ENCODE measurements at regions not wholly inside any gene's neighbourhood (a gene's known extent, or its start where the extent isn't known, plus 50 kb on each side); places are given as distances from the start of the nearest gene placed in this dataset.
A peak's percentile ranks its signal among the peaks of the same experiment; 100 is the strongest.
"Not testable (repeated sequence)": the region's sequence is repeated elsewhere in the genome, so short reads cannot be mapped to it uniquely, and the experiment has no call there.

DNA sequence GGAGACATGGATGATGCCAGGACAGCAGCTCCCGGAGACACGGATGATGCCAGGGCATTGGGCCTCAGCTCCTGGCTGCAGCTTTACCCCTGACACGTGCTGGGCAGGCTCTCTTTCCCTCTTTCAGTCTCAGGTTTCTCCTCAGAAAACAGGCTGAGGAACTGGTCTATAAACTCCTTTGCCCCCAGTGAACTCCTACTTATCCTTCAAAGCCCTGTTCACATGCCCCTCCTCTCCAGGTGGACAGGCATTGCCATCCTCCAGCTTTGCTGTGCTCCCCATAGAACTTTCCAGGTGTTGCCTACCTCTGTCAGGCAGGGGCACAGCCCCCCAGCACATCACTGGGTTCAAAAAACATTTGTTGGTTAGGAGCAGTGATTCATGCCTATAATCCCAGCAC lies 198.4 kb downstream of the BANP start:
- H3K79me2 ChIP-seq (ENCODE audit: control insufficient read depth in 1 of 2, insufficient read depth in 2 of 2, low read length in 2 of 2); H4K91ac ChIP-seq (replicated peaks; ENCODE audit: insufficient read length, low read length); H2BK20ac ChIP-seq (ENCODE audit: low read length); H2AK5ac ChIP-seq (ENCODE audit: low read depth, low read length); H2AFZ ChIP-seq (ENCODE audit: low read length); H2BK120ac ChIP-seq (replicated peaks; ENCODE audit: low read depth, low read length); H3K79me1 ChIP-seq (ENCODE audit: low read depth, low read length); H3K4me1 ChIP-seq (replicated peaks in 1 of 4; ENCODE audit: control insufficient read depth in 3 of 4, insufficient read depth in 4 of 4, low read length in 3 of 4); H3K4me2 ChIP-seq (ENCODE audit: insufficient read depth in 1 of 2, low read depth in 2 of 2, low read length in 2 of 2); H3K23ac ChIP-seq (ENCODE audit: insufficient read length); H2BK15ac ChIP-seq (ENCODE audit: low read length); H3K36me3 ChIP-seq (ENCODE audit: control insufficient read depth in 2 of 4, insufficient read depth in 4 of 4, low read length in 3 of 4); H4K8ac ChIP-seq (ENCODE audit: extremely low read depth, insufficient read depth, low read length); H4K5ac ChIP-seq (ENCODE audit: insufficient read length, low read depth, low read length); H3K14ac ChIP-seq (ENCODE audit: insufficient read length); CTCF ChIA-PET (ENCODE audit: partially characterized antibody); H3K23me2 ChIP-seq (ENCODE audit: low read depth, low read length); FAIRE-seq; H3K27ac ChIP-seq (ENCODE audit: low read depth, low read length); H3K18ac ChIP-seq (ENCODE audit: extremely low read depth, low read length); H3K4ac ChIP-seq (replicated peaks; ENCODE audit: insufficient read length, low read depth, low read length); H3K56ac ChIP-seq (replicated peaks; ENCODE audit: insufficient read length, low read depth, low read length); H3K4me3 ChIP-seq (ENCODE audit: extremely low read depth in 1 of 4, insufficient read depth in 2 of 4, low read depth in 3 of 4, low read length in 4 of 4); H4K20me1 ChIP-seq (replicated peaks in 1 of 2; ENCODE audit: control insufficient read depth in 1 of 2, insufficient read depth in 2 of 2, low read length in 2 of 2); H3K27me3 ChIP-seq (replicated peaks in 1 of 4; ENCODE audit: control insufficient read depth in 3 of 4, extremely low read depth in 1 of 4, insufficient read depth in 3 of 4, low read length in 3 of 4); H3K9ac ChIP-seq (replicated peaks in 1 of 4; ENCODE audit: extremely low read depth in 1 of 4, low read depth in 3 of 4, low read length in 3 of 4); H2BK5ac ChIP-seq (ENCODE audit: low read depth, low read length); H3K9me3 ChIP-seq (ENCODE audit: insufficient read depth in 2 of 2, low read depth in 1 of 2, low read length in 1 of 2); POLR2A ChIA-PET (ENCODE audit: partially characterized antibody); H2BK12ac ChIP-seq (ENCODE audit: low read depth, low read length): not testable (repeated sequence)
- peak in 1 of 2 experiments; percentile 30 for DNase-seq (ENCODE audit: low read depth in 1 of 2, low spot score in 2 of 2)
- 85% methylated on average over 3 of the region's 3 CpGs; no CpG with 5 or more reads in 1 of the 2 experiments for WGBS, 2 experiments (ENCODE audit: extremely low coverage in 1 of 2, insufficient coverage in 1 of 2, insufficient read length in 1 of 2, insufficient replicate concordance in 2 of 2, low coverage in 1 of 2, low lambda C conversion rate in 2 of 2, missing lambda C conversion rate in 1 of 2)

DNA sequence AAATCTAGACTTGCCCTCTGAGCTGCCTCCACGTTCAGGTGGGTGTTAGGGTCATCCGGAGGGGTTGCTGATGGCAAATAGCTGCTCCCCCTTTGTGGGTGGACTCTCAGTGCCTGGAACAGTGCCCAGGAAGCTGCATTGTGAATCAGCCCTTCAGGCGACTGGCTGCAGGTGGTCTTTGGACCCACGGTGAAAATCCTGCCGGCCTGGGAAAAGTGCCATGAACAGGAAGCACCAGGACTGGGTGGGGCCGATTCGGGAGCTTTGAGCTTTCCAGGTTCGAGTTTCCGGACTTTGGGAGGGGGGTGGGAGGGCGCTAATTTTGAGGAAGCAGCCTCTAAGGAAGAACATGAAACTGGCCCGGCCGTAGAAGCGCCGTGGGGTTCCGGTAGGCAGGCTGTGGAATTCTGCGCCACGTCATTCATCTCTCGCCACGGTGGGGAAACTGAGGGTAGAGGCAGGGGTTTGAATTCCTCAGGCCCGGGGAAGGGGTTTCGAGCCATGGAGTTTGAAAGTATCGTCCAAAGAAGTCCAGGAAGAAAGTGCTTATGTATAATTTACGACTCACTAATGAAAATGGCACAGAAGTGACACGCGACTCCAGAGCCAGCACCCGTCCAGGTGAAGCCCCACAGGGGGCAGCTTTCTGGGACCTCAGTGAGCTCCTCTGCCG lies 199.4 kb downstream of the BANP start:
- H3K9me3 ChIP-seq (ENCODE audit: insufficient read depth in 2 of 2, low read depth in 1 of 2, low read length in 1 of 2); H2BK20ac ChIP-seq (ENCODE audit: low read length); H2BK15ac ChIP-seq (ENCODE audit: low read length); H3K18ac ChIP-seq (ENCODE audit: extremely low read depth, low read length); H3K27me3 ChIP-seq (replicated peaks in 1 of 4; ENCODE audit: control insufficient read depth in 3 of 4, extremely low read depth in 1 of 4, insufficient read depth in 3 of 4, low read length in 3 of 4); H3K4me2 ChIP-seq (ENCODE audit: insufficient read depth in 1 of 2, low read depth in 2 of 2, low read length in 2 of 2); POLR2A ChIA-PET (ENCODE audit: partially characterized antibody); H3K4me3 ChIP-seq (ENCODE audit: extremely low read depth in 1 of 4, insufficient read depth in 2 of 4, low read depth in 3 of 4, low read length in 4 of 4); H3K79me2 ChIP-seq (ENCODE audit: control insufficient read depth in 1 of 2, insufficient read depth in 2 of 2, low read length in 2 of 2); H3K36me3 ChIP-seq (ENCODE audit: control insufficient read depth in 2 of 4, insufficient read depth in 4 of 4, low read length in 3 of 4); DNase-seq (ENCODE audit: low read depth in 1 of 2, low spot score in 2 of 2); CTCF ChIA-PET (ENCODE audit: partially characterized antibody); H4K20me1 ChIP-seq (replicated peaks in 1 of 2; ENCODE audit: control insufficient read depth in 1 of 2, insufficient read depth in 2 of 2, low read length in 2 of 2); H3K56ac ChIP-seq (replicated peaks; ENCODE audit: insufficient read length, low read depth, low read length); H3K4me1 ChIP-seq (replicated peaks in 1 of 4; ENCODE audit: control insufficient read depth in 3 of 4, insufficient read depth in 4 of 4, low read length in 3 of 4); H4K91ac ChIP-seq (replicated peaks; ENCODE audit: insufficient read length, low read length); H2AFZ ChIP-seq (ENCODE audit: low read length); H3K4ac ChIP-seq (replicated peaks; ENCODE audit: insufficient read length, low read depth, low read length); H2AK5ac ChIP-seq (ENCODE audit: low read depth, low read length); H3K14ac ChIP-seq (ENCODE audit: insufficient read length); H3K9ac ChIP-seq (replicated peaks in 1 of 4; ENCODE audit: extremely low read depth in 1 of 4, low read depth in 3 of 4, low read length in 3 of 4); H2BK5ac ChIP-seq (ENCODE audit: low read depth, low read length); H3K23me2 ChIP-seq (ENCODE audit: low read depth, low read length); H4K8ac ChIP-seq (ENCODE audit: extremely low read depth, insufficient read depth, low read length); H4K5ac ChIP-seq (ENCODE audit: insufficient read length, low read depth, low read length); H2BK12ac ChIP-seq (ENCODE audit: low read depth, low read length); H3K79me1 ChIP-seq (ENCODE audit: low read depth, low read length); H2BK120ac ChIP-seq (replicated peaks; ENCODE audit: low read depth, low read length); H3K27ac ChIP-seq (ENCODE audit: low read depth, low read length); H3K23ac ChIP-seq (ENCODE audit: insufficient read length); FAIRE-seq: not testable (repeated sequence)
- 92% methylated on average over 21 of the region's 27 CpGs; no CpG with 5 or more reads in 1 of the 2 experiments for WGBS, 2 experiments (ENCODE audit: extremely low coverage in 1 of 2, insufficient coverage in 1 of 2, insufficient read length in 1 of 2, insufficient replicate concordance in 2 of 2, low coverage in 1 of 2, low lambda C conversion rate in 2 of 2, missing lambda C conversion rate in 1 of 2)

Data from H1 (cell line).